Fibroblast of lung (primary cell): ENCODE measurements at regions not wholly inside any gene's neighbourhood (a gene's known extent, or its start where the extent isn't known, plus 50 kb on each side); places are given as distances from the start of the nearest gene placed in this dataset.

Source experiments
- DNase-seq, 2 donors: peaks; one replicate each; pipeline versions ENCODE4 v3.0.0 to v3.0.0-alpha.2; 2010; ENCODE audit warnings: low read depth in 2 of 2
- H2AFZ ChIP-seq: 2 replicates; pipeline ENCODE4 v1.5.1; 2012; ENCODE audit warnings: low read length, control low read depth, inconsistent platforms
- H3K27ac ChIP-seq: 2 replicates; pipeline ENCODE4 v1.5.1; 2011; ENCODE audit warnings: low read length, control low read depth; ENCODE audit not compliant: insufficient read depth
- H3K27me3 ChIP-seq: 2 replicates; pipeline ENCODE4 v1.5.1; 2011; ENCODE audit warnings: mild to moderate bottlenecking, low read length; ENCODE audit not compliant: control insufficient read depth, insufficient read depth
- H3K36me3 ChIP-seq: 2 replicates; pipeline ENCODE4 v1.5.1; 2011; ENCODE audit warnings: low read length; ENCODE audit not compliant: control insufficient read depth, insufficient read depth
- H3K4me1 ChIP-seq: 2 replicates; pipeline ENCODE4 v1.5.1; 2011; ENCODE audit warnings: low read length; ENCODE audit not compliant: control insufficient read depth, insufficient read depth; ENCODE audit errors: extremely low read depth
- H3K4me2 ChIP-seq: 2 replicates; pipeline ENCODE4 v1.5.1; 2011; ENCODE audit warnings: low read length, control low read depth; ENCODE audit not compliant: insufficient read depth; ENCODE audit errors: extremely low read depth
- H3K4me3 ChIP-seq, 4 experiments: fragments of 200-600 bp in 1 of 4; sonication (generic) in 1 of 4; replicated peaks in 1 of 4; 2 replicates each; pipeline ENCODE4 v1.5.1; 2011 to 2016; ENCODE audit warnings: low read length in 4 of 4, low read depth in 3 of 4, mild to moderate bottlenecking in 3 of 4, control low read depth in 2 of 4, inconsistent platforms in 1 of 4, mixed read lengths in 1 of 4; ENCODE audit not compliant: insufficient read depth in 1 of 4; ENCODE audit errors: control extremely low read depth in 1 of 4
- H3K79me2 ChIP-seq: 2 replicates; pipeline ENCODE4 v1.5.1; 2012; ENCODE audit warnings: mild to moderate bottlenecking, low read length, inconsistent platforms; ENCODE audit not compliant: control insufficient read depth, insufficient read depth
- H3K9ac ChIP-seq: 2 replicates; pipeline ENCODE4 v1.5.1; 2011; ENCODE audit warnings: mild to moderate bottlenecking, low read length, control low read depth; ENCODE audit not compliant: insufficient read depth
- H3K9me3 ChIP-seq: 2 replicates; pipeline ENCODE4 v1.5.1; 2012; ENCODE audit warnings: low read depth, low read length; ENCODE audit not compliant: control insufficient read depth, insufficient read depth
- H4K20me1 ChIP-seq: 2 replicates; pipeline ENCODE4 v1.5.1; 2011; ENCODE audit warnings: low read length; ENCODE audit not compliant: control insufficient read depth, insufficient read depth; ENCODE audit errors: extremely low read depth
- EZH2 ChIP-seq: IDR thresholded peaks from 2 replicates; pipeline ENCODE4 v1.5.1; 2012; ENCODE audit warnings: low read length, control low read depth, mild to moderate bottlenecking; ENCODE audit errors: missing control alignments
- TF ChIP-seq, protein P1 (sequence below), 2 donors: IDR thresholded peaks in 1 of 2; conservative IDR thresholded peaks in 1 of 2; 1 replicate in 1 of 2; 2 replicates in 1 of 2; pipeline ENCODE4 v1.5.1; 2011 to 2012; ENCODE audit warnings: low read length in 2 of 2, control low read depth in 1 of 2, inconsistent platforms in 1 of 2, low read depth in 1 of 2, mild to moderate bottlenecking in 1 of 2

DNA sequence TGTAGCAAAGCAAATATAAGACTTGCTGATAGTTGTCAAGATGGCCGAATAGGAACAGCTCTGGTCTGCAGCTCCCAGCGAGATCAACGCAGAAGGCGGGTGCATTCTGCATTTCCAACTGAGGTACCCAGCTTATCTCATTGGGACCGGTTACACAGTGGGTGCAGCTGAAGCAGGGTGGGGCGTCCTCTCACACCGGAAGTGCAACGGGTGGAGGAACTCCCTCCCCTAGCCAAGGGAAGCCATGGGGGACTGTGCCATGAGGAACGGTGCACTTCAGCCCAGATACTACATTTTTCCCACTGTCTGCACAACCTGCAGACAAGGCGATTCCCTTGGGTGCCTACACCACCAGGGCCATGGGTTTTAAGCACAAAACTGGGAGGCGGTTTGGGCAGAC lies 382.3 kb upstream of the EMCN start:
- H3K27me3 ChIP-seq, result no peaks in the 10 kb centered on the region
- no peak overlapping the region for H3K4me3 ChIP-seq
- no peak for DNase-seq
- H3K4me1 ChIP-seq, result no peaks in the 10 kb centered on the region
- H3K36me3 ChIP-seq, result no peaks in the 10 kb centered on the region
- no peak overlapping the region for H3K4me2 ChIP-seq
- no peaks in the 10 kb centered on the region for H3K79me2 ChIP-seq
- H4K20me1 ChIP-seq, result no peaks in the 10 kb centered on the region
- no peak overlapping the region for H2AFZ ChIP-seq
- TF ChIP-seq, protein P1, sequence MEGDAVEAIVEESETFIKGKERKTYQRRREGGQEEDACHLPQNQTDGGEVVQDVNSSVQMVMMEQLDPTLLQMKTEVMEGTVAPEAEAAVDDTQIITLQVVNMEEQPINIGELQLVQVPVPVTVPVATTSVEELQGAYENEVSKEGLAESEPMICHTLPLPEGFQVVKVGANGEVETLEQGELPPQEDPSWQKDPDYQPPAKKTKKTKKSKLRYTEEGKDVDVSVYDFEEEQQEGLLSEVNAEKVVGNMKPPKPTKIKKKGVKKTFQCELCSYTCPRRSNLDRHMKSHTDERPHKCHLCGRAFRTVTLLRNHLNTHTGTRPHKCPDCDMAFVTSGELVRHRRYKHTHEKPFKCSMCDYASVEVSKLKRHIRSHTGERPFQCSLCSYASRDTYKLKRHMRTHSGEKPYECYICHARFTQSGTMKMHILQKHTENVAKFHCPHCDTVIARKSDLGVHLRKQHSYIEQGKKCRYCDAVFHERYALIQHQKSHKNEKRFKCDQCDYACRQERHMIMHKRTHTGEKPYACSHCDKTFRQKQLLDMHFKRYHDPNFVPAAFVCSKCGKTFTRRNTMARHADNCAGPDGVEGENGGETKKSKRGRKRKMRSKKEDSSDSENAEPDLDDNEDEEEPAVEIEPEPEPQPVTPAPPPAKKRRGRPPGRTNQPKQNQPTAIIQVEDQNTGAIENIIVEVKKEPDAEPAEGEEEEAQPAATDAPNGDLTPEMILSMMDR (conservative IDR thresholded peaks at IDR 0.05 in 1 of 2, IDR thresholded peaks at IDR 0.05 in 1 of 2; ENCODE audit: low read depth in 1 of 2, low read length in 2 of 2), result no peak
- TF ChIP-seq EZH2, result no peak
- H3K9ac ChIP-seq, result no peak overlapping the region
- H3K9me3 ChIP-seq, result no peaks in the 10 kb centered on the region
- H3K27ac ChIP-seq, result no peak overlapping the region

DNA sequence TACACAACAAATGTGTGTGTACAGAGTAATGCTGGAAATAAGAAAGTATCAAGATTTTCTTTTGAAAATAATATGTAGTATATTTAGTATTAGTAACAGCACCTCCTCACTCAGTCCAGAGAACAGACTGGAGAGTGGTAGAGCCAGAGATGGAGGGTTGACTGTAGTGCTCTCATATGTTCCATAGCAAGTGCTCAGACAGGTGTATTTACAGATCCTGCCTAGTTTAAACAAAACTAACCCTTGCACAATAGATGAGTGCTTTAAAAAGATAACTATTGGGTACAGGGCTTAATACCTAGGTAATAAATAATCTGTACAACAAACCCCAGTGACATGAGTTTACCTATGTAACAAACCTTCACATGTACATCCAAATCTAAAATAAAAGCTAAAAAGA lies 381.0 kb upstream of the EMCN start:
- no peaks in the 10 kb centered on the region for H3K27me3 ChIP-seq
- DNase-seq, result no peak
- TF ChIP-seq, protein P1 (conservative IDR thresholded peaks at IDR 0.05 in 1 of 2, IDR thresholded peaks at IDR 0.05 in 1 of 2; ENCODE audit: low read depth in 1 of 2, low read length in 2 of 2), result no peak
- no peak for TF ChIP-seq EZH2
- H3K36me3 ChIP-seq, result no peaks in the 10 kb centered on the region
- no peak overlapping the region for H3K27ac ChIP-seq
- no peak overlapping the region for H3K4me3 ChIP-seq
- H2AFZ ChIP-seq, result no peak overlapping the region
- no peaks in the 10 kb centered on the region for H3K9me3 ChIP-seq
- H3K4me1 ChIP-seq, result no peaks in the 10 kb centered on the region
- H3K9ac ChIP-seq, result no peak overlapping the region
- no peaks in the 10 kb centered on the region for H3K79me2 ChIP-seq
- H3K4me2 ChIP-seq, result no peak overlapping the region
- no peaks in the 10 kb centered on the region for H4K20me1 ChIP-seq

DNA sequence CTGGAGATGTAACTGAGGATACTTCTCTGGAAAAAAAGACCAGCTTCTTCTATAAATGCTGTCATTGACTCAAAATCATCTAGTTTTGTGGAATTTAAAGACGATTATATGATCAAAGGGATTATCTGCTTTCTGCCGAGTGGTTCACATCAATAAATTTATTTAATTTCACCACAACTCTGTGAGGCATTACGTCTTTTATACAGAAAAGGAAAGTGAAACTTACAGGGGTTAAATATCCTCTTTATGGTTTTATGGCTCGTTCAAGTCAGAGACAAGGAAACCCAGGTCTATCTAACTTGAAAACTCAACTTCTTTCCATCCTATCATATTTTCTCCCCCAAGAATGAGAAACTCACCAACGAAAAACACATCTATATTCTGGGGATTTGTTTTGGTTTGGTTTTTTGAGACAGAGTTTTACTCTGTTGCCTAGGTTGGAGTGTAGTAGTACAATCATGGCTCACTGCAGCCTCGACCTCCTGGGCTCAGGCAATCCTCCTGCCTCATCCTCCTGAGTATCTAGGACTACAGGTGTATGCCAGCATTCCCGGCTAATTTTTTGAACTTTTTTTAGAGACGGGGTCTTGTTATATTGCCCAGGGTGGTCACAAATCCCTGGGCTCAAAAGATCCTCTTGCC lies 377.9 kb upstream of the EMCN start:
- H3K4me1 ChIP-seq, result no peaks in the 10 kb centered on the region
- no peaks in the 10 kb centered on the region for H3K9me3 ChIP-seq
- no peaks in the 10 kb centered on the region for H4K20me1 ChIP-seq
- H3K27ac ChIP-seq, result no peak overlapping the region
- H3K27me3 ChIP-seq, result no peaks in the 10 kb centered on the region
- TF ChIP-seq EZH2, result no peak
- TF ChIP-seq, protein P1 (conservative IDR thresholded peaks at IDR 0.05 in 1 of 2, IDR thresholded peaks at IDR 0.05 in 1 of 2; ENCODE audit: low read depth in 1 of 2, low read length in 2 of 2), result no peak
- no peak for DNase-seq
- H3K4me2 ChIP-seq, result peak overlapping the region; percentile 48
- peak overlapping the region in 3 of 4 experiments; percentile 27 to 41 (median 36) for H3K4me3 ChIP-seq
- no peaks in the 10 kb centered on the region for H3K36me3 ChIP-seq
- H2AFZ ChIP-seq, result peak overlapping the region; percentile 45
- no peak overlapping the region for H3K9ac ChIP-seq
- no peaks in the 10 kb centered on the region for H3K79me2 ChIP-seq
